HG02970 (cell line): ENCODE measurements at regions not wholly inside any gene's neighbourhood (a gene's known extent, or its start where the extent isn't known, plus 50 kb on each side); places are given as distances from the start of the nearest gene placed in this dataset.
"Not testable (repeated sequence)": the region's sequence is repeated elsewhere in the genome, so short reads cannot be mapped to it uniquely, and the experiment has no call there.

Experiments
- ATAC-seq: cut with Tn5 transposase; IDR thresholded peaks from one replicate; pipeline ENCODE4 v1.9.1; 2021; ENCODE audit warnings: mild to moderate bottlenecking, moderate library complexity, moderate number of reproducible peaks; ENCODE audit not compliant: unreplicated experiment, low FRiP score

DNA sequence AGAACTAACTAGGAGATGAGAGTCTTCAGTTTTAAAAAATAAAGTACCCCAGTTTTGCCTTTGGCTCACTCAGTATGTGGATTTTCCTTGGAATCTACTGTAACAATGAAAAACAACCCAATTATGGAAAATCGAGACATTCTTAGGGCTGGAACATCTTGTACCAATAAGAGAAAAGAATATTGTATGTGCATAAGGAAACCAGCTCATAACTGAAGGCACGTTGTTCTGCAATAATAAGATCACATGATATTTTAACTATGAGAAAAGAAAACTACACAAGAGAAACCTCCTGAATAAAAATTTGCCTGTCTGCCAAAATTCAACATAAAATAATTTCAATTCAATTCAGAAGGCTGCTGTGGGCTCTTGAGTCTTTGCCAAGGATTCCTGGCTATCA lies 261.8 kb upstream of the EDNRA start:
- no peak for ATAC-seq

DNA sequence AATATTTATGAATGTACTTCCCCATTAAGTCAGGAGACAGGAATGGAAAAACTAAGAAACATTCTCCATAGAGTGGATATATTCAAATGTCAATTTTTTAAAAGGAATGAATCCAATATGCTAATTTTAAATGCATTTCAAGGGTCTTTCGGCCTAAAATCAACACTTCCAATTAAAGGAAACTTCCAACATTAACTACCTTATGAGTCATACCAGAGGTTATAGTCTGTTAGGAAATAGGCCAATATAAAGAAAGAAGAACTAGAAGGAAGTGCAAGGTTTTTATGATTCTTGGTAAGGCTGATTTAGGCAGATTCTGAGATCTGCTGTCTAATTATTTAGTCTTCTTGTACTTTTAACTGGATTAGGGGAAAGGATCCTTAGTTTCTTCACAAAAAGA lies 260.1 kb upstream of the EDNRA start:
- ATAC-seq: no peak

DNA sequence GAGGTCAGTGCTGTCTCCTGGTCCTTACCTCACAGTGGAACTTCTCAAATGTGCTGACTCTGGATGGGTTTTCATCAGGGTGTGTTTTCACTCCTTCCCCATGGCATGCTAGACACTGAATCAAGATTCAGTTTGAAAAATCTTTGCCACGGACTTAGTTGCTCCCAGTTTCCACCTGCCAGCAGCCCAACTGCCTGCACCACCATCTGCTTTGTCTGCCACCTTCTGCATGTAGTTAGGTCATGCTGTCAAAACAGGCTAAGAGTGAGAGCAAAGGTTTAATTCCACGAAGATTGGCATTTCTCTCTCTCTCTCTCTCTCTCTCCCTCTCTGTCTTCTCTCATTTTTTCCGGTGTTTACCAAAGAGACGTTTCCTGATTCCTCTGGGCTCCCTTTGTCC lies 258.0 kb upstream of the EDNRA start:
- ATAC-seq: no peak

DNA sequence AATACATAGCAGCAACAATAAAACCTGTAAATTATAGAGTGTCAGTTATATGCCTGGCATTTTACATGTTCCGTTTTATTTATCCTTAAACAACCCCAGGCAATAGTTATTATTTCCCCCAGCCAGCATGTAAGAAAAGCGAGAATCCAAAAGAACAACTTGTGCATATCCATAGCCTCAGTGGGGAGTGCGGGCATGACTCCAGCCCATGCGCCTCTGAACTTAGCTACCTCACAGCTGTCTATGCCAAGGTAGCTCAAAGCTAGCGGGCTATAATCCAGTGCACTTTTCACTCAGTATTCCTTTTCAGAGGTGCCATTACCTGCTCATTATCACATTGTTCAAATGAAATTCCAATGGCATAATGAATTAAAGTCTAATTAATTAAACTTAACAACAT lies 257.3 kb upstream of the EDNRA start:
- ATAC-seq: no peak

DNA sequence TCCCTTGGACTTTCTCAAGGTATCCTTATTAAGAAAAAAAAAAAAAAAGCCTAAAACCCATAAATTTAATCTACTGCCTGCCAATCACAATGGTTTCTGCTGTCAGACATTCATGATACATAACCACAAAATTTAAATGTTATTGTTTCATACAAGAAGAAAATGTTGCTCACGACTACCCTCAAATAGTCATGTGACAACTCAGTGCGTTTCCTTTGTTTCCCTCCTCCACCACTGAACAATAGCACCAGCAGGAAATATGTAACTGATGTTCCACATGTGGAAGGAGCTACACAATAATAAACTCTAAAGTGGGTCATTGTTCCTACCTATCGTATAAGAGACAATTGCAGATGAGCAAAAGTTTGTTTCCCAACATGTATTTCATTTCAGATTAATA lies 244.1 kb upstream of the EDNRA start:
- no peak for ATAC-seq

DNA sequence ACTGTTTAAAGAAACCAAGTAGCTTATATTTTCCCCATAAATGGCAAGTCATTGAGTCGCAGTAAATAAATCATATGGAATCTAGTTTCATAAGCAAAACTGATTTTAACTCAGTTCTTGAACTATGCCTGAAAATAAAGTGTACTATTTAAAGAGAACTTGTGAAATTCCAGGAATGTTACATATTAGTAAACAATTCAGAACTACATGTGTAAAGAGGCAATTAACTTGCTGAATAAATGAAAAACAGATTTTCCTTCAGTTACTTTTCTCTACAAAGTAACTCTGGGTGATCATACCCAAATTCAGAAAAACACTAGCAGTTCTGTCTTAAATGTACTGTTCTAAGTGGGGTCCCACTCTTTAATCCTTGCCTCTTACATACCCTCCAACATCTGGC lies 236.1 kb upstream of the EDNRA start:
- ATAC-seq: no peak

DNA sequence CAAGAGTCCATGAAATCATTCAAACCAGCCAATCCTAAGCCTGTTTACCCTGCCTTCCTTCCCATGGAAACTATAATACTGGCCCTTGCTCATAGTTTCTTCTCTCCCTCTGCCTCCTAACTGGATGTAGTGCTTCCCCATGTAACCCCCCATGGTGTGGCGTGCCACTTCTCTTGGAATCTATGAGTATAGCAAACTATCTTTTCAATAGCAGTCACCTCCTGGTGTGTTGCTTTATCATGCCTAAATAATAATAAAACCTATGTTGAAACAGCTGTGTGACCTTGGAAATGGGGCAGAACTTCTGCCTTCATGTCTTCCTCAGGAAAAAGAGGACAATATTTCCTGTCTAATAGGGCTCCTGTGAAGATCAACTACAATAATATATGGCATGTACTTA lies 234.8 kb upstream of the EDNRA start:
- ATAC-seq: no peak

DNA sequence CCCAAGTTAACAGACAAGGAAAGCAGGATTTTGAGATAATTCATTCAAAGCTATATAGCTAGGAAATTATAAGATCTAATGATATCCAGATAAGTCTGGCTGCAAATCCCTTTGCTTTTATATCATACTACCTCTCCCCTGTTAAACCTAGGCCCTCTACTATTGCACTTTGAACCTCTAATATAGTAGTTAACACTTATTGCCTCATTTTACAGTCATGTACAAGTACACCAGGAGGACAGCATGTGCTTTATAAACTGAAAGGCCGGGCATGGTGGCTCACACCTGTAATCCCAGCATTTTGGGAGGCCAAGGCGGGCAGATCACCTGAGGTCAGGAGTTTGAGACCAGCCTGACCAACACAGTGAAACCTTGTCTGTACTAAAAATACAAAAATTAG lies 234.4 kb upstream of the EDNRA start:
- ATAC-seq: not testable (repeated sequence)

DNA sequence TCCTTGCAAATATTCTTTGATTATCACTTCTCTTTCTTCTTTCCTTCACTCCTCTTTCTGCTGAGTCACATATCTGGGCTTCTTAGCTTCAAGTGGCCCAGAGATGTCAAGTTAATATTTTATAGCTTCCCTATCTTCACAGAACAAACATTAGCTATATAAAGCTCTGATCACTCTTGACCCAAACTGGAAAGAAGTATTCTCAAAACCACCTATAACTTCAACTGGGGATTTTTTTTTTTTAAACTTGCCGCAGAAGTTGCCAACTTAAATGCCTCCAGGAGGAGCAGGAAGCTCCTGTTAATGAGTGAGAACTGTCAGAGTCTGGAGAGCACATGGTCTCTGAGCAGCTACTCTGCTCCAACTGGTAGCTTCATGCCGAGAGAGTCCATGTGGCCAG lies 233.3 kb upstream of the EDNRA start:
- no peak for ATAC-seq

DNA sequence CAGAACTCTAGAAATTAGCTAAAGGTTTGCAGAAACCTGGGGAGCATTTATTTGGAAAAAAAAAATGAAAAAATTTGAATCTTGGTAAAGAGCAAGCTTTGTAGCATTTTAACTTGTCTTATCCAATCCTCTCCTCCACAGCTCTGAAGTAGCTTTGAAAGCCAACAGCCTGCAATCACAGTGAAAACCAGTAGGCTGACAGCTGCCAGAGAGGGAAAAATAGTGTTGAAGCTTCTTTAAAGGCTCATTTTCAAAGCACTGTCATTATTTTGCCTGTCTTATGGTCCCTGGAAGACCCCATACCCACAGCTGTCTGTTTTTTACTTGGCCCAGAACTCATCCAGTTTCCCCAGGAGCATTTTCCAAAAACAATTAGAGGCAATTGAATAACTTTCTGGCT lies 230.8 kb upstream of the EDNRA start:
- ATAC-seq: no peak

DNA sequence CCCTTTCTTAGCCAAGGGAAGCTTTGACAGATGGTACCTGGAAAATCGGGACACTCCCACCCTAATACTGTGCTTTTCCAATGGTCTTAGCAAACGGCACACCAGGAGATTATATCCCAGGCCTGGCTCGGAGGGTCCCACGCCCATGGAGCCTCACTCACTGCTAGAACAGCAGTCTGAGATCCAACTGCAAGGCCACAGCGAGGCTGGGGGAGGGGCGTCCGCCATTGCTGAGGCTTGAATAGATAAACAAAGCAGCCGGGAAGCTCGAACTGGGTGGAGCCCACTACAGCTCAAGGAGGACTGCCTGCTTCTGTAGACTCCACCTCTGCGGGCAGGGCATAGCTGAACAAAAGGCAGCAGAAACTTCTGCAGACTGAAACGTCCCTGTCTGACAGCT lies 225.6 kb upstream of the EDNRA start:
- not testable (repeated sequence) for ATAC-seq

DNA sequence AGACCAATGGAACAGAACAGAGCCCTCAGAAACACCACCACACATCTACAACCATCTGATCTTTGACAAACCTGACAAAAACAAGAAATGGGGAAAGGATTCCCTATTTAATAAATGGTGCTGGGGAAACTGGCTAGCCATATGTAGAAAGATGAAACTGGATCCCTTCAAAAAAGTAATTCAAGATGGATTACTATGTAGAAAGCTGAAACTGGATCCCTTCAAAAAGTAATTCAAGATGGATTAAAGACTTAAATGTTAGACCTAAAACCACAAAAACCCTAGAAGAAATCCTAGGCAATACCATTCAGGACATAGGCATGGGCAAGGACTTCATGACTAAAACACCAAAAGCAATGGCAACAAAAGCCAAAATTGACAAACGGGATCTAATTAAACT lies 221.6 kb upstream of the EDNRA start:
- ATAC-seq: not testable (repeated sequence)

DNA sequence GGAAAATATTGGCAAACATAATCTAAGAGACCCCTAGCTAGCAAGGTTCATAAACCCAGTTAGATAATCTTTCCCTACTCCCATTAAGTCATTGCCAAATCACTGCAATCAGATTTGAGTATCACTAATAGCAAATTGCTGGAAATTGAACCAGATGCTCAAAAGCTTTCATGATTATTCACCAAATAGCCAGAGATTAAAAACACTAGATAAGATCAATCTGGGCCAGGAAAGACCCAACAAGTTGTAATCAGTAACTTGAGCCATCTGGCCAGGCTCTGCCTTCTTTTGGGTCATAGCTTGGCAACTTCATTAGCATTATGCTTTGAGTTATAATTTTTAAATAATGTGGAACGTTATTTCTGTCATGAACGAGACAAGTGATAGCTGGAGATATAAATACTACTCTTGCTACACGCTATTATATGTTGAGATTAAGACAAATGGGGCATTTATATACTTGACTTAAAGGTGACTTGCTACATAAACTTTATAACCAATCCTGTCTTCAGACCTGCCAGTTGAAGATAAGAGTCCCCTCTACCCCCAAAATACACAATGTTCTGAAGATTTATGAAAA lies 196.6 kb upstream of the EDNRA start:
- ATAC-seq: no peak

DNA sequence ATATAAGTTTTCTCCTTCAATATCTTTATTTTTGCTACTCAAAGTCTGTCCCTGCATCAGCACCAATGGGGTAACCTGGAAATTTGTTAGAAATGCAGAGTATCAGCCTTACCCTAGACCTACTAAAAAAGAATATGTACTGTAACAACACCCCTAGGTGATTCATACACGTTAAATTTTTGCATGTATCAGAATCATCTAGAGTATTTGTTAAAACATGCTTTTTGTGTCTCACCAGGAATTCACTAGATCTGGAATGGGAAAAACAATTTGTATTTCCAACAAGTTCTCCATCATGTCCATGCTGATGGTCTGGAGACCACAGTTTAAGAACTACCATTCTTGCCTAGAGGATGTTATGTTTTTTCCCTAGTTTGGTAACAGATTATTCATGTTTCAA lies 196.0 kb upstream of the EDNRA start:
- ATAC-seq: no peak

DNA sequence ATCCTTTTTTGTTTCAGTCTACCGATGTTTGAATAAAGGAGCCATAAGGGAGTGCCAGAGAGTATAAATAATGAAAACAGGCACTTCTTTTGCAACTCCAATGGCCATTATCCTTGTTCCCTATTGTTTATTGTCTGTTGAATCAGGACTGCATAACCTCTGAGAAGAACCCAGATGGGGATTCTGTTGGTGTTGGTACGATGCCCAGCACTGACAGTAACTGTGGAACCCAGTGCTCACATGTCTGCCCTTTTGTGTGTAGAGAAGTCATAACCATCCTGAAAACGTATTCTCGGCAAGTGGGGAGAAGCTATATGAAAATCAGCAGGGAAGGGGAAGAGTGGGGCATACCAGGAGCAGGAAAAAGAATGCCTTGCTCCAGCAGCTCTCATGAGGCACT lies 195.1 kb upstream of the EDNRA start:
- ATAC-seq: no peak

DNA sequence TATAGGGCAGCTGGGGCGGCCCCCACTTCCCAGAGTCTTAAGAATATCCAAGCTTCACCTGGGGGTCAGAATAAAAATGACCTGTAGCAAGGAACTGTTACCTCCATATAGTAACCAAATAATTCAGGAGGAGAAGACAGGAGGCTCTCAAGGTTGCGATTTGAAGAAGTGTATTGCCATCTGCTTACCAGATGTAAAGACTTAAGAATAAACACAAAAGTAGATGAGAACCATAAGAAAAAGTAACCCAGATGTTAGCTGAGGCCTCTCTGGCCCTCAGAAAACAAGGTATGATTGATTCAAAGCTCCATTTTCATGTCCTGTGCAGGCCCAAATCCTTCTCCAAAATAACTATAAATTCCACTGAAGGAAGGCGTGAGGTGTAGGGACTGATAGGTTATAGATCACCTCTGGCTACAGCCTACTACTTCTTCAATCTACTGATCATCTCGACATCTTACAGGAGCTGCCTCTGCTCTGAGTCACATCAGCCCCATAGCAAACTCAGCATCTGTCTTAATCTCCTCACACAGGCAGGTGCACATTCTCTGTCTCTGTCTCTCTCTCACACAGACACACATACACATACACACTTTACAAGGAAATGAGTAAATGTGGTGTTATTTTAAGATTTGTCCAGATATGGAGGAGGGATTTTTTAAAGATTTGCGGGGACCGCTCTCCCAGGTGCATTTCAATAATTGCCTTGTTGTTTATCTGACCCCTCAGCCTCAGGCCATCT lies 193.9 kb upstream of the EDNRA start:
- no peak for ATAC-seq

DNA sequence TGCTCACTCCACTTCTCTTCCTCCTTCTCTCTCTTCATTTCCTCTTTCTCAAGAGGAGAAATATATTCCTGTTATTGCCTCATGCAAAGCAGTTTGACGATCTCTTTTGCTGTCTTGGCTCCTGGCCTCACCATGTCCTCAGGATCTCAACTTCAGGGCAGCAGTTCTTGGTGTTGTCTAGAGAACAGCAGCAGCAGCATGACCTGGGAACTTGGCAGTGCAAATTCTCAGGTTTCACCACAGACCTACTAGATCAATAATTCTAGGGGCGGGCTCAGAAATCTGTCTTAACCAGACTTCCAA lies 193.4 kb upstream of the EDNRA start:
- no peak for ATAC-seq

DNA sequence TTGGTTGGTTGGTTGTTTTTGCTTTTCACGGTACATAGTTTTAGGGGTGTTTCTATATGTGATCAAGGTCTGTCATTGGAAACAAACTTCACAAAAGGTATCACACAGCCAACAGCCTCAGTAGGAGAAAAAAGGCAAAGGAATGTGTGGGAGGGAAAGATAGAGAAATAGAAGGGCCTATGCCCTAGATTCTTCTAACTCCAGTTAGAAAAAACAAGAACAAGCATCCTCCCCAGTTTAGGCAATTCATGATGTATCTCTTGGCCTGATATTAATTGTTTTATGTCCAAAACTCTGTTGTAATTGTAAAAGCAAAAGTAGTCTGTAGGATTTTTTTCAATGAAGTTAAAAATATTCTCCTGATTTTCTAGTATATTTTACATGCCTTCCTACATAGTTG lies 192.4 kb upstream of the EDNRA start:
- ATAC-seq: no peak

DNA sequence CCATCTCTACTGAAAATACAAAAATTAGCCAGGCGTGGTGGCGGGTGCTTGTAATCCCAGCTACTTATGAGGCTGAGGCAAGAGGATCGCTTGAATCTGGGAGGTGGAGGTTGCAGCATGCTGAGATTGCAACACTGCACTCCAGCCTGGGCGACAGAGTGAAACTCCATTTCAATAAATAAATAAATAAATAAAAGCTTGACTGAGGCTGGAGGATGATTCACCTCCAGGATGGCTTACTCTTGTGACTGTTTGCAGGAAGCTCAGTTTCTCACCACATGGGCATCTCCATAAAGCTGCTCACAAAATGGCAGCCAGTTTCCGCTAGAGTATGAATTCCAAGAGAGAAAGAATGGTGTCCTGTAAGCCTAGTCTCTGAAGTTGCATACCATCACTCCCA lies 191.7 kb upstream of the EDNRA start:
- no peak for ATAC-seq

DNA sequence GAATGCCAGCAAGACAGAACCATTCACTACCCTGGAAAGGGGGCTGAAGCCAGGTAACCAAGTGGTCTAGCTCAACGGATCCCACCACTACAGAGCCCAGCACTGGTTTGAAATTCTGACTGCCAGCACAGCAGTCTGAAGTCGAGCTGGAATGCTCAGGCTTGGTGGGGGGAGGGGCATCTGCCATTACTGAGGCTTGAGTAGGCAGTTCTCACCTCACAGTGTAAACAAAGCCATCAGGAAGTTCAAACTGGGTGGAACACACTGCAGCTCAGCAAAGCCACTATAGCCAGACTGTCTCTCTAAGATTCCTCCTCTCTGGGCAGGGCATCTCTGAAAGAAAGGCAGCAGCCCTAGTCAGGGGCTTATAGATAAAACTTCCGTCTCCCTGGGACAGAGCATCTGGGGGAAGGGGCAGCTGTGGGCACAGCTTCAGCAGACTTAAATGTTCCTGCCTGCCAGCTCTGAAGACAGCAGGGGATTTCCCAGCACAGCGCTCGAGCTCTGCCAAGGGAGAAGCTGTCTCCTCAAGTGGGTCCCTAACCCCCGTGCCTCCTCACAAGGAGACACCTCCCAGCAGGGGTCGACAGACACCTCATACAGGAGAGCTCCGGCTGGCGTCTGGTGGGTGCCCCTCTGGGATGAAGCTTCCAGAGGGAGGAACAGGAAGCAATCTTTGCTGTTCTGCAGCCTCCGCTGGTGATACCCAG lies 188.1 kb upstream of the EDNRA start:
- ATAC-seq: not testable (repeated sequence)

DNA sequence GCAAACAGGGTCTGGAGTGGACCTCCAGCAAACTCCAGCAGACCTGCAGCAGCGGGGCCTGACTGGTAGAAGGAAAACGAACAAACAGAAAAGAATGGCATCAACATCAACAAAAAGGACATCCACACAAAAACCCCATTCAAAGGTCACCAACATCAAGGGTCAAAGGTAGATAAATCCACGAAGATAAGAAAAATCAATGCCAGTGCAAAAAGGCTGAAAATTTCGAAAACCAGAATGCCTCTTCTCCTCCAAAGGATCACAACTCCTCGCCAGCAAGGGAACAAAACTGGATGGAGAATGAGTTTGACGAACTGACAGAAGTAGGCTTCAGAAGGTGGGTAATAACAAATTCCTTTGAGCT lies 187.6 kb upstream of the EDNRA start:
- ATAC-seq: not testable (repeated sequence)

DNA sequence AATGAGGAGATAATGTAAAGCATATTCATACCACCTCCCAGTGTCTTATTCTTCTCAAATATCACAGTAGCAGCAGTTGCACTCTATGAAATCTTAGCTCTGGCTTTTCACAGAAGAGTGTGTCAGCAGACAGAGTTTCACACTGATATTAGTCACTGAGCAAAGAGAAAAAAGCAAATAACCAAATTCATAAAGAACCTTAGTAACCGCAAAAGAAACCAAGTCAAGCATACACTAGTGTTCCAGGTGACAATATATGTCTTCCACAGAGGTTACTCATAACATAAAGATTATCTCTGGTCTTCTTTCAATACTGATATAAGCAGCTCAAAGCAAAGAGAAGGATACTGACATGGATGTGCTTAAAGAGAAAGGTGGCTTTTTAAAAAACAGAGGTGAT lies 181.7 kb upstream of the EDNRA start:
- no peak for ATAC-seq
